SW 1271 (cell line): ENCODE measurements at regions not wholly inside any gene's neighbourhood (a gene's known extent, or its start where the extent isn't known, plus 50 kb on each side); places are given as distances from the start of the nearest gene placed in this dataset.
"Not testable (repeated sequence)": the region's sequence is repeated elsewhere in the genome, so short reads cannot be mapped to it uniquely, and the experiment has no call there.

Source experiments
- DNase-seq, 2 experiments: peaks; one replicate each; lab custom pipeline; 2025; lab: John Stamatoyannopoulos, UW

GRCh38 chr11:34001557-34002064, 49.9 kb upstream of the CAPRIN1 start:
- DNase-seq: no peak

- DNase-seq: no peak
Observed at GRCh38 chr11:33999393-33999792, 52.1 kb upstream of the CAPRIN1 start.

GRCh38 chr11:33997584-33998251, 53.8 kb upstream of the CAPRIN1 start:
- DNase-seq: no peak

GRCh38 chr11:33996498-33997454, 54.8 kb upstream of the CAPRIN1 start:
- peak; percentile 18 to 60 for DNase-seq

- DNase-seq: no peak
Observed at GRCh38 chr11:33994937-33995336, 56.6 kb upstream of the CAPRIN1 start.

- DNase-seq: not testable (repeated sequence)
Observed at GRCh38 chr11:33991136-33991535, 60.4 kb upstream of the CAPRIN1 start.

- DNase-seq: not testable (repeated sequence)
Observed at GRCh38 chr11:33990131-33990530, 61.4 kb upstream of the CAPRIN1 start.

GRCh38 chr11:33989461-33989860, 62.1 kb upstream of the CAPRIN1 start:
- DNase-seq: no peak

- DNase-seq: no peak
Observed at GRCh38 chr11:33988586-33989370, 62.8 kb upstream of the CAPRIN1 start.

GRCh38 chr11:33987975-33988580, 63.5 kb upstream of the CAPRIN1 start:
- DNase-seq: peak; percentile 17 to 67

GRCh38 chr11:33987545-33987944, 64.0 kb upstream of the CAPRIN1 start:
- no peak for DNase-seq

- not testable (repeated sequence) for DNase-seq
Observed at GRCh38 chr11:33986597-33987501, 64.7 kb upstream of the CAPRIN1 start.

- no peak for DNase-seq
Observed at GRCh38 chr11:33984682-33985389, 66.7 kb upstream of the CAPRIN1 start.

GRCh38 chr11:33982661-33983060, 68.9 kb upstream of the CAPRIN1 start:
- DNase-seq: no peak

- no peak for DNase-seq
Observed at GRCh38 chr11:33980897-33981296, 70.6 kb upstream of the CAPRIN1 start.

GRCh38 chr11:33978376-33978775, 73.2 kb upstream of the CAPRIN1 start:
- DNase-seq: no peak

- DNase-seq: no peak
Observed at GRCh38 chr11:33977676-33978075, 73.9 kb upstream of the CAPRIN1 start.

- DNase-seq: no peak
Observed at GRCh38 chr11:33976495-33977199, 74.9 kb upstream of the CAPRIN1 start.

- no peak for DNase-seq
Observed at GRCh38 chr11:33974804-33975203, 76.7 kb upstream of the CAPRIN1 start.
